ENCODE measurements at regions not wholly inside any gene's neighbourhood (a gene's known extent, or its start where the extent isn't known, plus 50 kb on each side); places are given as distances from the start of the nearest gene placed in this dataset.

DNA sequence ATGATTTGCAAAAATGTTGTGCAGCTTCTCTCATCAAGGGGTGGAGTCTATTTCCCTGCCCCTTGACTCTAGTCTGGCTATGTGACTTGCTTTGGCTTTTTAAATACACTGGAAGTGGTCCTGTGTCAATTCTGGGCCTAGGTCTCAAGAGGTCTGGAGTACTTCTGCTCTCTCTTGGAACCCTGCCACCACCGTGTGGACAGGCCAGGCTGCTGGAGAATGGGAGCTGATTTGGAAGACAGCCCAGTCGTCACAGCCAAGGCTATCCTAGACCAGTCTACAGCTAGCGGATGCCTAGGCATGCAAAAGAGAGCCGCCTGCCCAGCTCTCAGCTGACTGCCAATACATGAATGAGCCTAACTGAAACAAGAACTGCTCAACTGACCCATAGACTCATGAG lies 56.7 kb upstream of the CLINT1 start:
- H3K36me3 ChIP-seq, result no peaks in the 10 kb centered on the region
- DNase-seq, result peak in 1 of 3 donors; percentile 62
- no peak overlapping the region for H3K4me3 ChIP-seq
- peak overlapping the region in 1 of 4 donors; percentile 42 for H3K27ac ChIP-seq
- no peaks in the 10 kb centered on the region for H3K27me3 ChIP-seq
- TF ChIP-seq POLR2A (IDR thresholded peaks at IDR 0.05), result no peak
- TF ChIP-seq, protein P1, sequence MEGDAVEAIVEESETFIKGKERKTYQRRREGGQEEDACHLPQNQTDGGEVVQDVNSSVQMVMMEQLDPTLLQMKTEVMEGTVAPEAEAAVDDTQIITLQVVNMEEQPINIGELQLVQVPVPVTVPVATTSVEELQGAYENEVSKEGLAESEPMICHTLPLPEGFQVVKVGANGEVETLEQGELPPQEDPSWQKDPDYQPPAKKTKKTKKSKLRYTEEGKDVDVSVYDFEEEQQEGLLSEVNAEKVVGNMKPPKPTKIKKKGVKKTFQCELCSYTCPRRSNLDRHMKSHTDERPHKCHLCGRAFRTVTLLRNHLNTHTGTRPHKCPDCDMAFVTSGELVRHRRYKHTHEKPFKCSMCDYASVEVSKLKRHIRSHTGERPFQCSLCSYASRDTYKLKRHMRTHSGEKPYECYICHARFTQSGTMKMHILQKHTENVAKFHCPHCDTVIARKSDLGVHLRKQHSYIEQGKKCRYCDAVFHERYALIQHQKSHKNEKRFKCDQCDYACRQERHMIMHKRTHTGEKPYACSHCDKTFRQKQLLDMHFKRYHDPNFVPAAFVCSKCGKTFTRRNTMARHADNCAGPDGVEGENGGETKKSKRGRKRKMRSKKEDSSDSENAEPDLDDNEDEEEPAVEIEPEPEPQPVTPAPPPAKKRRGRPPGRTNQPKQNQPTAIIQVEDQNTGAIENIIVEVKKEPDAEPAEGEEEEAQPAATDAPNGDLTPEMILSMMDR (IDR thresholded peaks at IDR 0.05), result no peak
- H3K4me1 ChIP-seq, result peaks cover 0 to 48% (median 4%) of the 10 kb centered on the region in 4 donors
- no peaks in the 10 kb centered on the region for H3K9me3 ChIP-seq

GRCh38 chr5:157914151-157914788 lies 55.3 kb upstream of the CLINT1 start:
- no peak for DNase-seq
- no peak for TF ChIP-seq POLR2A (IDR thresholded peaks at IDR 0.05)
- TF ChIP-seq, protein P1 (IDR thresholded peaks at IDR 0.05), result no peak
- H3K27ac ChIP-seq, result peak overlapping the region in 2 of 4 donors; percentile 23 to 74
- H3K9me3 ChIP-seq, result no peaks in the 10 kb centered on the region
- H3K4me1 ChIP-seq, result peaks cover 0 to 39% (median 4%) of the 10 kb centered on the region in 4 donors
- no peaks in the 10 kb centered on the region for H3K36me3 ChIP-seq
- H3K27me3 ChIP-seq, result no peaks in the 10 kb centered on the region
- no peak overlapping the region for H3K4me3 ChIP-seq

- no peak overlapping the region for H3K4me3 ChIP-seq
- DNase-seq, result no peak
Observed at GRCh38 chr5:157913575-157913974, 54.6 kb upstream of the CLINT1 start.

GRCh38 chr5:157912621-157913325 lies 53.8 kb upstream of the CLINT1 start:
- TF ChIP-seq, protein P1 (IDR thresholded peaks at IDR 0.05), result no peak
- TF ChIP-seq POLR2A (IDR thresholded peaks at IDR 0.05), result no peak
- Histone ChIP-seq H3K27ac (peak overlapping the region; percentile 18 to 74 (median 34)), H3K36me3 (no peaks in the 10 kb centered on the region), H3K9me3 (no peaks in the 10 kb centered on the region), H3K4me1 (peaks cover 0 to 28% (median 4%) of the 10 kb centered on the region in 4 donors), H3K27me3 (no peaks in the 10 kb centered on the region), H3K4me3 (no peak overlapping the region)
- DNase-seq, result peak in 2 of 3 donors; percentile 63 to 72

More at GRCh38 chr5:157913575-157913974, 54.6 kb upstream of the CLINT1 start:
- Histone ChIP-seq H3K9me3 (no peaks in the 10 kb centered on the region), H3K36me3 (no peaks in the 10 kb centered on the region), H3K4me1 (peaks cover 0 to 34% (median 4%) of the 10 kb centered on the region in 4 donors), H3K27ac (peak overlapping the region in 3 of 4 donors; percentile 18 to 74 (median 25)), H3K27me3 (no peaks in the 10 kb centered on the region)
- no peak for TF ChIP-seq POLR2A (IDR thresholded peaks at IDR 0.05)
- TF ChIP-seq, protein P1 (IDR thresholded peaks at IDR 0.05), result no peak

- Histone ChIP-seq H3K4me3 (no peak overlapping the region), H3K36me3 (no peaks in the 10 kb centered on the region), H3K27me3 (no peaks in the 10 kb centered on the region), H3K27ac (no peak overlapping the region), H3K4me1 (peaks cover 0 to 28% (median 4%) of the 10 kb centered on the region in 4 donors), H3K9me3 (no peaks in the 10 kb centered on the region)
- no peak for DNase-seq
- TF ChIP-seq POLR2A (IDR thresholded peaks at IDR 0.05), result no peak
- TF ChIP-seq, protein P1 (IDR thresholded peaks at IDR 0.05), result no peak
Observed at GRCh38 chr5:157911568-157911967, 52.6 kb upstream of the CLINT1 start.

Small RNA genes in the stretch of these regions (small RNA-seq; reads per million reads assigned to genes)
- 0 reads per million in 2 donors for gene AC091979.2
- gene RNU2-48P, result 0 to 0.35 reads per million in 2 donors

Data from Peyer's patch (tissue), 4 donors.